ENCODE measurements at regions not wholly inside any gene's neighbourhood (a gene's known extent, or its start where the extent isn't known, plus 50 kb on each side); places are given as distances from the start of the nearest gene placed in this dataset.
"Not testable (repeated sequence)": the region's sequence is repeated elsewhere in the genome, so short reads cannot be mapped to it uniquely, and the experiment has no call there.

- H3K27ac ChIP-seq (ENCODE audit: low read depth, low read length); H3K27me3 ChIP-seq (ENCODE audit: control insufficient read depth, insufficient read depth, low read length); H3K9me3 ChIP-seq (ENCODE audit: control insufficient read depth, insufficient read depth, low read length); H3K4me1 ChIP-seq (ENCODE audit: control insufficient read depth, insufficient read depth, low read length); DNase-seq (ENCODE audit: low read depth in 4 of 6, low spot score in 6 of 6); H3K36me3 ChIP-seq (ENCODE audit: control insufficient read depth, insufficient read depth, low read length); H3K4me3 ChIP-seq (ENCODE audit: low read depth, low read length): not testable (repeated sequence)
- no CpG with 5 or more reads among the region's 5 CpGs for WGBS (ENCODE audit: insufficient coverage)
These were observed 138.3 kb downstream of the POTEM start for GRCh38 chr14:19105551-19105950.

GRCh38 chr14:19109887-19110286 is 142.7 kb downstream of the POTEM start:
- not testable (repeated sequence) for H3K27ac ChIP-seq (ENCODE audit: low read depth, low read length); H3K9me3 ChIP-seq (ENCODE audit: control insufficient read depth, insufficient read depth, low read length); H3K27me3 ChIP-seq (ENCODE audit: control insufficient read depth, insufficient read depth, low read length); DNase-seq (ENCODE audit: low read depth in 4 of 6, low spot score in 6 of 6); H3K4me1 ChIP-seq (ENCODE audit: control insufficient read depth, insufficient read depth, low read length); H3K36me3 ChIP-seq (ENCODE audit: control insufficient read depth, insufficient read depth, low read length); H3K4me3 ChIP-seq (ENCODE audit: low read depth, low read length)
- no CpG with 5 or more reads among the region's 2 CpGs for WGBS (ENCODE audit: insufficient coverage)

GRCh38 chr14:19120383-19120782 is 153.1 kb downstream of the POTEM start:
- H3K4me1 ChIP-seq (ENCODE audit: control insufficient read depth, insufficient read depth, low read length); H3K27me3 ChIP-seq (ENCODE audit: control insufficient read depth, insufficient read depth, low read length); H3K9me3 ChIP-seq (ENCODE audit: control insufficient read depth, insufficient read depth, low read length); H3K4me3 ChIP-seq (ENCODE audit: low read depth, low read length); DNase-seq (ENCODE audit: low read depth in 4 of 6, low spot score in 6 of 6); H3K36me3 ChIP-seq (ENCODE audit: control insufficient read depth, insufficient read depth, low read length); H3K27ac ChIP-seq (ENCODE audit: low read depth, low read length): not testable (repeated sequence)
- no CpG with 5 or more reads among the region's 6 CpGs for WGBS (ENCODE audit: insufficient coverage)

- not testable (repeated sequence) for H3K27me3 ChIP-seq (ENCODE audit: control insufficient read depth, insufficient read depth, low read length); H3K4me3 ChIP-seq (ENCODE audit: low read depth, low read length); DNase-seq (ENCODE audit: low read depth in 4 of 6, low spot score in 6 of 6); H3K4me1 ChIP-seq (ENCODE audit: control insufficient read depth, insufficient read depth, low read length); H3K36me3 ChIP-seq (ENCODE audit: control insufficient read depth, insufficient read depth, low read length); H3K9me3 ChIP-seq (ENCODE audit: control insufficient read depth, insufficient read depth, low read length); H3K27ac ChIP-seq (ENCODE audit: low read depth, low read length)
- no CpG with 5 or more reads among the region's 5 CpGs for WGBS (ENCODE audit: insufficient coverage)
These were observed 159.2 kb downstream of the POTEM start for GRCh38 chr14:19126269-19127051.

- WGBS (ENCODE audit: insufficient coverage), result 80% methylated on average over 2 of the region's 10 CpGs
These were observed 160.6 kb downstream of the POTEM start for GRCh38 chr14:19127664-19128435.

GRCh38 chr14:19131553-19131952 is 164.3 kb downstream of the POTEM start:
- WGBS (ENCODE audit: insufficient coverage), result no CpG with 5 or more reads among the region's 12 CpGs
- DNase-seq (ENCODE audit: low read depth in 4 of 6, low spot score in 6 of 6), result not testable (repeated sequence)

More at GRCh38 chr14:19127664-19128435, 160.6 kb downstream of the POTEM start:
- H3K4me3 ChIP-seq (ENCODE audit: low read depth, low read length); H3K9me3 ChIP-seq (ENCODE audit: control insufficient read depth, insufficient read depth, low read length); H3K27ac ChIP-seq (ENCODE audit: low read depth, low read length); H3K4me1 ChIP-seq (ENCODE audit: control insufficient read depth, insufficient read depth, low read length); H3K36me3 ChIP-seq (ENCODE audit: control insufficient read depth, insufficient read depth, low read length); DNase-seq (ENCODE audit: low read depth in 4 of 6, low spot score in 6 of 6); H3K27me3 ChIP-seq (ENCODE audit: control insufficient read depth, insufficient read depth, low read length): not testable (repeated sequence)

GRCh38 chr14:19132013-19132835 is 165.0 kb downstream of the POTEM start:
- H3K27me3 ChIP-seq (ENCODE audit: control insufficient read depth, insufficient read depth, low read length); H3K4me3 ChIP-seq (ENCODE audit: low read depth, low read length); H3K4me1 ChIP-seq (ENCODE audit: control insufficient read depth, insufficient read depth, low read length); DNase-seq (ENCODE audit: low read depth in 4 of 6, low spot score in 6 of 6); H3K36me3 ChIP-seq (ENCODE audit: control insufficient read depth, insufficient read depth, low read length); H3K9me3 ChIP-seq (ENCODE audit: control insufficient read depth, insufficient read depth, low read length); H3K27ac ChIP-seq (ENCODE audit: low read depth, low read length): not testable (repeated sequence)
- WGBS (ENCODE audit: insufficient coverage), result 100% methylated on average over 3 of the region's 45 CpGs

More at GRCh38 chr14:19131553-19131952, 164.3 kb downstream of the POTEM start:
- H3K4me1 ChIP-seq (ENCODE audit: control insufficient read depth, insufficient read depth, low read length); H3K9me3 ChIP-seq (ENCODE audit: control insufficient read depth, insufficient read depth, low read length); H3K36me3 ChIP-seq (ENCODE audit: control insufficient read depth, insufficient read depth, low read length); H3K27ac ChIP-seq (ENCODE audit: low read depth, low read length); H3K4me3 ChIP-seq (ENCODE audit: low read depth, low read length); H3K27me3 ChIP-seq (ENCODE audit: control insufficient read depth, insufficient read depth, low read length): not testable (repeated sequence)

GRCh38 chr14:19132836-19133120 is 165.5 kb downstream of the POTEM start:
- not testable (repeated sequence) for H3K27ac ChIP-seq (ENCODE audit: low read depth, low read length); H3K9me3 ChIP-seq (ENCODE audit: control insufficient read depth, insufficient read depth, low read length); H3K36me3 ChIP-seq (ENCODE audit: control insufficient read depth, insufficient read depth, low read length); H3K4me1 ChIP-seq (ENCODE audit: control insufficient read depth, insufficient read depth, low read length); H3K4me3 ChIP-seq (ENCODE audit: low read depth, low read length); DNase-seq (ENCODE audit: low read depth in 4 of 6, low spot score in 6 of 6); H3K27me3 ChIP-seq (ENCODE audit: control insufficient read depth, insufficient read depth, low read length)
- no CpG with 5 or more reads among the region's 22 CpGs for WGBS (ENCODE audit: insufficient coverage)

- H3K27me3 ChIP-seq (ENCODE audit: control insufficient read depth, insufficient read depth, low read length); H3K9me3 ChIP-seq (ENCODE audit: control insufficient read depth, insufficient read depth, low read length); DNase-seq (ENCODE audit: low read depth in 4 of 6, low spot score in 6 of 6); H3K36me3 ChIP-seq (ENCODE audit: control insufficient read depth, insufficient read depth, low read length); H3K4me3 ChIP-seq (ENCODE audit: low read depth, low read length); H3K27ac ChIP-seq (ENCODE audit: low read depth, low read length); H3K4me1 ChIP-seq (ENCODE audit: control insufficient read depth, insufficient read depth, low read length): not testable (repeated sequence)
- no CpG with 5 or more reads among the region's 23 CpGs for WGBS (ENCODE audit: insufficient coverage)
These were observed 190.0 kb downstream of the POTEM start for GRCh38 chr14:19157106-19157709.

Data from spinal cord (tissue), 9 donors.